Breast epithelium (tissue), 3 donors: ENCODE measurements at regions not wholly inside any gene's neighbourhood (a gene's known extent, or its start where the extent isn't known, plus 50 kb on each side); places are given as distances from the start of the nearest gene placed in this dataset.

ENCODE experiments used
- CTCF ChIP-seq, 3 donors: fragments of 450-650 bp; IDR thresholded peaks; one replicate each; pipeline ENCODE4 v1.5.1; 2016 to 2017; ENCODE audit warnings: antibody characterized with exemption in 3 of 3, mild to moderate bottlenecking in 3 of 3, moderate library complexity in 3 of 3
- POLR2A ChIP-seq: fragments of 450-650 bp; IDR thresholded peaks from one replicate; pipeline ENCODE4 v1.6.1; 2016; ENCODE audit warnings: antibody characterized with exemption, mild to moderate bottlenecking, moderate library complexity
- POLR2AphosphoS5 ChIP-seq, 3 donors: sonication (generic); formaldehyde crosslinking; IDR thresholded peaks; one replicate each; pipeline ENCODE4 v1.6.1; 2017; ENCODE audit warnings: antibody characterized with exemption in 3 of 3

- TF ChIP-seq CTCF (IDR thresholded peaks at IDR 0.05): peak; percentile 61 to 73 (median 71)
- TF ChIP-seq POLR2AphosphoS5 (IDR thresholded peaks at IDR 0.05): no peak
- no peak for TF ChIP-seq POLR2A
Observed at GRCh38 chrX:110412971-110413726, 54.5 kb downstream of the RTL9 start.
